Heart left ventricle (tissue), 16 donors: ENCODE measurements at regions not wholly inside any gene's neighbourhood (a gene's known extent, or its start where the extent isn't known, plus 50 kb on each side); places are given as distances from the start of the nearest gene placed in this dataset.

ENCODE experiments used
- ATAC-seq, 4 donors: fragments of 200-7000 bp; cut with Tn5 transposase; one replicate each; pipeline ENCODE4 v1.9.1; 2020 to 2022; ENCODE audit warnings: moderate library complexity in 4 of 4, mild to moderate bottlenecking in 3 of 4, moderate number of reproducible peaks in 1 of 4
- DNase-seq, 5 donors: peaks; one replicate each; pipeline ENCODE4 v3.0.0-alpha.2; 2020
- H3K27ac ChIP-seq, 12 donors: fragments of 200-600 bp; sonication (generic) in 4 of 12; one replicate each; pipeline versions ENCODE4 v1.5.0 to v1.8.0; 2016 to 2022; ENCODE audit warnings: mild to moderate bottlenecking in 2 of 12
- H3K27me3 ChIP-seq, 9 donors: fragments of 200-600 bp; sonication (generic) in 2 of 9; one replicate each; pipeline versions ENCODE4 v1.5.1 to v1.8.0; 2016 to 2022; ENCODE audit warnings: mild to moderate bottlenecking in 3 of 9
- H3K36me3 ChIP-seq, 9 donors: fragments of 200-600 bp; sonication (generic) in 2 of 9; one replicate each; pipeline versions ENCODE4 v1.5.0 to v1.8.0; 2018 to 2022; ENCODE audit warnings: mild to moderate bottlenecking in 2 of 9
- H3K4me1 ChIP-seq, 12 donors: fragments of 200-600 bp; sonication (generic) in 4 of 12; one replicate each; pipeline versions ENCODE4 v1.5.0 to v1.8.0; 2016 to 2022; ENCODE audit warnings: mild to moderate bottlenecking in 3 of 12
- H3K4me3 ChIP-seq, 12 donors: fragments of 200-600 bp; sonication (generic) in 4 of 12; one replicate each; pipeline versions ENCODE4 v1.5.0 to v1.8.0; 2017 to 2022; ENCODE audit warnings: mild to moderate bottlenecking in 9 of 12, moderate library complexity in 4 of 12
- H3K9me3 ChIP-seq, 12 donors: fragments of 200-600 bp; sonication (generic) in 4 of 12; one replicate each; pipeline versions ENCODE4 v1.5.0 to v1.8.0; 2016 to 2022; ENCODE audit warnings: mild to moderate bottlenecking in 1 of 12
- POLR2A ChIP-seq, 2 donors: fragments of 450-650 bp; IDR thresholded peaks; one replicate each; pipeline ENCODE4 v1.6.1; 2017; ENCODE audit warnings: antibody characterized with exemption in 2 of 2, mild to moderate bottlenecking in 2 of 2, moderate library complexity in 2 of 2
- WGBS, 4 donors: extraction: QIAGEN DNeasy Blood & Tissue Kit in 2 of 4; methylation state at CpG; one replicate each; pipeline versions ENCODE4 v1.1.5 to v1.1.7; 2013 to 2018; 5-methylcytosine and 5-hydroxymethylcytosine counted together
- intact Hi-C, 10 donors: fragments of 100-400 bp; cut with DNase I; formaldehyde crosslinking; loops; one replicate each; pipeline versions ENCODE4 v1.11.1 to v1.14.2; 2022
- TF ChIP-seq, protein P1 (sequence below), 12 donors: fragments of 200-600 bp; sonication (generic) in 4 of 12; IDR thresholded peaks; one replicate each; pipeline versions ENCODE4 v1.5.0 to v1.8.0; 2018 to 2022; ENCODE audit warnings: antibody characterized with exemption in 12 of 12, mild to moderate bottlenecking in 5 of 12
- donor health status: ischemic (EF 13 %, LVEDD 7.1; RV severe dilation, severe dysfunction).
- donor health status: healthy with polysubstance abuse.
- donor health status: DM: no; HTN: yes; CAD: no.
- donor health status: DM: no; HTN: no; CAD: no.
- donor health status: ischemic (EF 25% LVEDD 6.9; RV normal size, moderate dysfunction).
- donor health status: ischemic (EF 25% LVEDD 5.7; RV mildly dilated, moderate dysfunction).
- donor health status: healthy.
- donor health status: DM: yes; HTN: yes; CAD: no.
- donor health status: ischemic (EF 35%, LVEDD 5.7; RV mildly dilated, moderate dysfunction).
- donor health status: nonischemic (EF 11% LVEDD 7.7; RV severe dilation, severe dysfunction).
- donor health status: DM: yes; HTN: yes; CAD: no.
- donor health status: PGD.
- donor health status: ischemic (EF 29% LVEDD 5.4; RV normal size, mild dysfunction).
- donor health status: nonischemic (EF 23%, LVEDD 6.1; RV moderate dilation, normal function).

GRCh38 chr2:217387776-217388387 lies 528.0 kb upstream of the TNP1 start:
- peak; percentile 37 to 80 (median 77) for ATAC-seq
- intact Hi-C loops: no loop called here
- TF ChIP-seq, protein P1, sequence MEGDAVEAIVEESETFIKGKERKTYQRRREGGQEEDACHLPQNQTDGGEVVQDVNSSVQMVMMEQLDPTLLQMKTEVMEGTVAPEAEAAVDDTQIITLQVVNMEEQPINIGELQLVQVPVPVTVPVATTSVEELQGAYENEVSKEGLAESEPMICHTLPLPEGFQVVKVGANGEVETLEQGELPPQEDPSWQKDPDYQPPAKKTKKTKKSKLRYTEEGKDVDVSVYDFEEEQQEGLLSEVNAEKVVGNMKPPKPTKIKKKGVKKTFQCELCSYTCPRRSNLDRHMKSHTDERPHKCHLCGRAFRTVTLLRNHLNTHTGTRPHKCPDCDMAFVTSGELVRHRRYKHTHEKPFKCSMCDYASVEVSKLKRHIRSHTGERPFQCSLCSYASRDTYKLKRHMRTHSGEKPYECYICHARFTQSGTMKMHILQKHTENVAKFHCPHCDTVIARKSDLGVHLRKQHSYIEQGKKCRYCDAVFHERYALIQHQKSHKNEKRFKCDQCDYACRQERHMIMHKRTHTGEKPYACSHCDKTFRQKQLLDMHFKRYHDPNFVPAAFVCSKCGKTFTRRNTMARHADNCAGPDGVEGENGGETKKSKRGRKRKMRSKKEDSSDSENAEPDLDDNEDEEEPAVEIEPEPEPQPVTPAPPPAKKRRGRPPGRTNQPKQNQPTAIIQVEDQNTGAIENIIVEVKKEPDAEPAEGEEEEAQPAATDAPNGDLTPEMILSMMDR (IDR thresholded peaks at IDR 0.05): no peak
- TF ChIP-seq POLR2A (IDR thresholded peaks at IDR 0.05): no peak
- H3K4me3 ChIP-seq: no peak overlapping the region
- peak overlapping the region in 11 of 12 donors; percentile 22 to 77 (median 60) for H3K27ac ChIP-seq
- DNase-seq: peak in 3 of 5 donors; percentile 40 to 63 (median 63)
- H3K27me3 ChIP-seq: no peaks in the 10 kb centered on the region
- WGBS, 4 donors: 43 to 78% (median 62%) methylated on average over 4 of the region's 4 CpGs
- H3K4me1 ChIP-seq: peaks cover 0 to 31% (median 8%) of the 10 kb centered on the region in 12 donors
- H3K36me3 ChIP-seq: no peaks in the 10 kb centered on the region
- peaks cover 0 to 21% (median 0%) of the 10 kb centered on the region in 12 donors for H3K9me3 ChIP-seq

- Histone ChIP-seq H3K9me3 (peaks cover 0 to 12% (median 0%) of the 10 kb centered on the region in 12 donors), H3K27ac (peak overlapping the region in 2 of 12 donors; percentile 6 to 19), H3K4me3 (no peak overlapping the region), H3K27me3 (no peaks in the 10 kb centered on the region), H3K4me1 (peaks cover 0 to 34% (median 6%) of the 10 kb centered on the region in 12 donors), H3K36me3 (no peaks in the 10 kb centered on the region)
- DNase-seq (no peak), ATAC-seq (no peak)
- intact Hi-C loops: no loop called here
- TF ChIP-seq POLR2A (IDR thresholded peaks at IDR 0.05): no peak
- TF ChIP-seq, protein P1 (IDR thresholded peaks at IDR 0.05): no peak
- 57 to 62% (median 59%) methylated on average over 3 of the region's 3 CpGs for WGBS, 4 donors
Observed at GRCh38 chr2:217386041-217386440, 526.2 kb upstream of the TNP1 start.

GRCh38 chr2:217383620-217384019 lies 523.8 kb upstream of the TNP1 start:
- ATAC-seq: no peak
- WGBS, 4 donors: 73 to 81% (median 80%) methylated on average over 4 of the region's 4 CpGs

DNA sequence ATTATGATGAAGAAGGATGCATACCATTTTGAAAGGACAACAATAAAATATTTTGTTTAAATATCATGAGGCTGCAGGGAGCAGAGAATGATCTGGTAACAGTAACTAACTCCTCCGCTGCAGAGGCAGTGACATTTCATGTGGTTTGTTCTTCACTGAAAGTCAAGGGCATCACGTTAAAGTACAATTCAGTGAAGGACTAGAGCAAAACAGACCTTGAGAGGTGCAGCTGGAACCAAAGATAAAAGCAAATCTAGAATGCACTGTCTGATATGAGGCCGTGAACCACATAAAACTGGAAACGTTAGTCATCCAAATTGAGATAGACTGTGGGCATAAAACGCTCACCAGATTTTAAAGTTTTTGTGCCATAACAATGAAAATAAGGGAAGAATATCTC lies 522.9 kb upstream of the TNP1 start:
- Histone ChIP-seq H3K4me1 (peaks cover 0 to 30% (median 5%) of the 10 kb centered on the region in 12 donors), H3K27ac (peak overlapping the region in 10 of 12 donors; percentile 23 to 81 (median 65)), H3K27me3 (no peaks in the 10 kb centered on the region), H3K4me3 (no peak overlapping the region), H3K36me3 (no peaks in the 10 kb centered on the region), H3K9me3 (no peaks in the 10 kb centered on the region)
- intact Hi-C loops: loop anchor here in 1 of 10 donors (2.0 kb wide), 1 partner anchor 50 kb away; no protein-coding TSS in a partner anchor
- 37 to 58% (median 53%) methylated on average over 5 of the region's 5 CpGs for WGBS, 4 donors
- no peak for TF ChIP-seq POLR2A (IDR thresholded peaks at IDR 0.05)
- TF ChIP-seq, protein P1 (IDR thresholded peaks at IDR 0.05): no peak
- DNase-seq (no peak), ATAC-seq (peak; percentile 77 to 88 (median 84))

More at GRCh38 chr2:217383620-217384019, 523.8 kb upstream of the TNP1 start:
- H3K9me3 ChIP-seq: no peaks in the 10 kb centered on the region
- H3K4me3 ChIP-seq: no peak overlapping the region
- no peak for DNase-seq
- H3K27ac ChIP-seq: peak overlapping the region in 10 of 12 donors; percentile 6 to 81 (median 64)
- intact Hi-C loops: loop anchor here in 1 of 10 donors (2.0 kb wide), 1 partner anchor 49 kb away; no protein-coding TSS in a partner anchor
- TF ChIP-seq, protein P1 (IDR thresholded peaks at IDR 0.05): no peak
- TF ChIP-seq POLR2A (IDR thresholded peaks at IDR 0.05): no peak
- no peaks in the 10 kb centered on the region for H3K27me3 ChIP-seq
- peaks cover 0 to 34% (median 6%) of the 10 kb centered on the region in 12 donors for H3K4me1 ChIP-seq
- no peaks in the 10 kb centered on the region for H3K36me3 ChIP-seq
